Cardiac muscle cell (in vitro differentiated cells and primary cell): ENCODE measurements at regions not wholly inside any gene's neighbourhood (a gene's known extent, or its start where the extent isn't known, plus 50 kb on each side); places are given as distances from the start of the nearest gene placed in this dataset.

Experiments used
- DNase-seq, 2 donors: peaks; one replicate each; pipeline versions ENCODE4 v3.0.0 to v3.0.0-alpha.2; 2010 to 2017; ENCODE audit warnings: low read depth in 1 of 2, low spot score in 1 of 2
- H3K27ac ChIP-seq: fragments of 200-600 bp; sonication (generic); 2 replicates; pipeline ENCODE4 v1.5.1; 2016
- H3K27me3 ChIP-seq: fragments of 200-600 bp; sonication (generic); 2 replicates; pipeline ENCODE4 v1.6.0; 2016; ENCODE audit warnings: control low read depth
- H3K36me3 ChIP-seq: fragments of 200-600 bp; sonication (generic); 2 replicates; pipeline ENCODE4 v1.5.1; 2016; ENCODE audit warnings: control low read depth
- H3K4me1 ChIP-seq: fragments of 200-600 bp; sonication (generic); 2 replicates; pipeline ENCODE4 v1.8.1; 2017; ENCODE audit warnings: low read depth, mild to moderate bottlenecking, mixed run types
- H3K4me3 ChIP-seq: fragments of 200-600 bp; sonication (generic); 2 replicates; pipeline ENCODE4 v1.5.1; 2016; ENCODE audit warnings: mild to moderate bottlenecking
- H3K9me3 ChIP-seq: fragments of 200-600 bp; sonication (generic); 2 replicates; pipeline ENCODE4 v1.5.1; 2017; ENCODE audit warnings: low read depth, mild to moderate bottlenecking, control low read depth
- CTCF ChIP-seq: IDR thresholded peaks from 2 replicates; pipeline ENCODE4 v1.5.1; 2012; ENCODE audit warnings: low read depth, mild to moderate bottlenecking, low read length

- Histone ChIP-seq H3K9me3 (no peaks in the 10 kb centered on the region), H3K4me3 (no peak overlapping the region), H3K36me3 (no peaks in the 10 kb centered on the region), H3K27ac (no peak overlapping the region), H3K4me1 (no peaks in the 10 kb centered on the region), H3K27me3 (no peaks in the 10 kb centered on the region)
- TF ChIP-seq CTCF, result no peak
- peak in 1 of 2 donors; percentile 80 for DNase-seq
These were observed 2214.5 kb upstream of the TENM3 start for GRCh38 chr4:180028682-180029081.

GRCh38 chr4:180031330-180031729, 2211.9 kb upstream of the TENM3 start:
- H3K27me3 ChIP-seq, result no peaks in the 10 kb centered on the region
- no peak overlapping the region for H3K4me3 ChIP-seq
- DNase-seq, result no peak
- H3K4me1 ChIP-seq, result no peaks in the 10 kb centered on the region
- no peak overlapping the region for H3K27ac ChIP-seq
- no peaks in the 10 kb centered on the region for H3K36me3 ChIP-seq
- H3K9me3 ChIP-seq, result no peaks in the 10 kb centered on the region
- TF ChIP-seq CTCF, result no peak

GRCh38 chr4:180041576-180041975, 2201.6 kb upstream of the TENM3 start:
- Histone ChIP-seq H3K9me3 (no peaks in the 10 kb centered on the region), H3K4me3 (no peak overlapping the region), H3K27ac (no peak overlapping the region), H3K4me1 (no peaks in the 10 kb centered on the region), H3K27me3 (no peaks in the 10 kb centered on the region), H3K36me3 (no peaks in the 10 kb centered on the region)
- DNase-seq, result no peak
- no peak for TF ChIP-seq CTCF

GRCh38 chr4:180052629-180053028, 2190.6 kb upstream of the TENM3 start:
- no peak for DNase-seq
- no peaks in the 10 kb centered on the region for H3K36me3 ChIP-seq
- TF ChIP-seq CTCF, result no peak
- H3K9me3 ChIP-seq, result no peaks in the 10 kb centered on the region
- H3K27ac ChIP-seq, result no peak overlapping the region
- no peak overlapping the region for H3K4me3 ChIP-seq
- H3K27me3 ChIP-seq, result peaks cover 17% of the 10 kb centered on the region
- peaks cover 4% of the 10 kb centered on the region for H3K4me1 ChIP-seq

GRCh38 chr4:180054291-180054690, 2188.9 kb upstream of the TENM3 start:
- DNase-seq, result no peak
- H3K4me1 ChIP-seq, result peaks cover 4% of the 10 kb centered on the region
- no peaks in the 10 kb centered on the region for H3K9me3 ChIP-seq
- H3K4me3 ChIP-seq, result no peak overlapping the region
- no peak overlapping the region for H3K27ac ChIP-seq
- H3K36me3 ChIP-seq, result no peaks in the 10 kb centered on the region
- H3K27me3 ChIP-seq, result peaks cover 21% of the 10 kb centered on the region
- TF ChIP-seq CTCF, result no peak

- TF ChIP-seq CTCF, result no peak
- no peaks in the 10 kb centered on the region for H3K36me3 ChIP-seq
- no peak overlapping the region for H3K27ac ChIP-seq
- H3K9me3 ChIP-seq, result no peaks in the 10 kb centered on the region
- peak in 1 of 2 donors; percentile 27 for DNase-seq
- peak overlapping the region; percentile 86 for H3K4me3 ChIP-seq
- H3K4me1 ChIP-seq, result no peaks in the 10 kb centered on the region
- peaks cover 49% of the 10 kb centered on the region for H3K27me3 ChIP-seq
These were observed 2185.9 kb upstream of the TENM3 start for GRCh38 chr4:180057299-180057721.
